Sigmoid colon (tissue), 6 donors: ENCODE measurements at regions not wholly inside any gene's neighbourhood (a gene's known extent, or its start where the extent isn't known, plus 50 kb on each side); places are given as distances from the start of the nearest gene placed in this dataset.

ENCODE experiments used
- DNase-seq: peaks from one replicate; pipeline ENCODE4 v3.0.0-alpha.2; 2019
- H3K27ac ChIP-seq, 4 donors: fragments of 200-600 bp; sonication (generic); one replicate each; pipeline ENCODE4 v1.5.1; 2016 to 2019; ENCODE audit warnings: mild to moderate bottlenecking in 1 of 4
- H3K27me3 ChIP-seq, 3 donors: fragments of 200-600 bp; sonication (generic); one replicate each; pipeline ENCODE4 v1.5.1; 2019; ENCODE audit warnings: mild to moderate bottlenecking in 1 of 3
- H3K36me3 ChIP-seq, 4 donors: fragments of 200-600 bp; sonication (generic); one replicate each; pipeline ENCODE4 v1.5.1; 2016 to 2019
- H3K4me1 ChIP-seq, 4 donors: fragments of 200-600 bp; sonication (generic); one replicate each; pipeline ENCODE4 v1.5.1; 2017 to 2019
- H3K4me3 ChIP-seq, 4 donors: fragments of 200-600 bp; sonication (generic); one replicate each; pipeline ENCODE4 v1.5.1; 2017 to 2019; ENCODE audit warnings: mild to moderate bottlenecking in 2 of 4, moderate library complexity in 1 of 4
- H3K9me3 ChIP-seq, 4 donors: fragments of 200-600 bp in 3 of 4; sonication (generic) in 3 of 4; one replicate each; pipeline versions ENCODE4 v1.5.1 to v1.6.1; 2013 to 2019
- CTCF ChIP-seq, 4 experiments: fragments of 450-650 bp in 3 of 4; fragments of 200-600 bp in 1 of 4; IDR thresholded peaks; one replicate each; pipeline ENCODE4 v1.5.1; 2016 to 2019; ENCODE audit warnings: antibody characterized with exemption in 4 of 4, mild to moderate bottlenecking in 3 of 4, moderate library complexity in 2 of 4
- EP300 ChIP-seq, 4 donors: sonication (generic); formaldehyde crosslinking; IDR thresholded peaks; one replicate each; pipeline ENCODE4 v1.6.1; 2017; ENCODE audit warnings: antibody characterized with exemption in 4 of 4
- POLR2A ChIP-seq, 2 donors: fragments of 450-650 bp; IDR thresholded peaks; one replicate each; pipeline ENCODE4 v1.6.1; 2016; ENCODE audit warnings: antibody characterized with exemption in 2 of 2, mild to moderate bottlenecking in 2 of 2, moderate library complexity in 2 of 2
- POLR2AphosphoS5 ChIP-seq, 4 donors: sonication (generic); formaldehyde crosslinking; IDR thresholded peaks; one replicate each; pipeline ENCODE4 v1.6.1; 2017; ENCODE audit warnings: antibody characterized with exemption in 4 of 4
- WGBS, 2 donors: extraction: QIAGEN DNeasy Blood & Tissue Kit; methylation state at CpG; one replicate each; pipeline ENCODE4 v1.1.7; 2013; 5-methylcytosine and 5-hydroxymethylcytosine counted together
- intact Hi-C: fragments of 100-400 bp; cut with DNase I; formaldehyde crosslinking; loops from one replicate; pipeline ENCODE4 v1.15.1; 2023
- donor health status: healthy with polysubstance abuse.
- donor health status: healthy.

- H3K27ac ChIP-seq = no peak overlapping the region
- no peak for DNase-seq
- no peaks in the 10 kb centered on the region for H3K36me3 ChIP-seq
- TF ChIP-seq CTCF (IDR thresholded peaks at IDR 0.05) (no peak), POLR2A (IDR thresholded peaks at IDR 0.05) (no peak), POLR2AphosphoS5 (IDR thresholded peaks at IDR 0.05) (no peak), EP300 (IDR thresholded peaks at IDR 0.05) (no peak)
- H3K9me3 ChIP-seq = no peaks in the 10 kb centered on the region
- no peaks in the 10 kb centered on the region for H3K27me3 ChIP-seq
- whole genome bisulfite sequencing, 2 donors = 86 to 92% methylated on average over 5 of the region's 5 CpGs
- H3K4me3 ChIP-seq = no peak overlapping the region
- intact Hi-C loops = no loop called here
- H3K4me1 ChIP-seq = no peaks in the 10 kb centered on the region
Observed at GRCh38 chr6:40726853-40727252, 139.7 kb upstream of the LRFN2 start.

- DNase-seq = no peak
- no peak for TF ChIP-seq CTCF (IDR thresholded peaks at IDR 0.05)
- TF ChIP-seq POLR2A (IDR thresholded peaks at IDR 0.05) = no peak
- no peak for TF ChIP-seq EP300 (IDR thresholded peaks at IDR 0.05)
- no peak for TF ChIP-seq POLR2AphosphoS5 (IDR thresholded peaks at IDR 0.05)
- WGBS, 2 donors = 91 to 92% methylated on average over 2 of the region's 2 CpGs
- intact Hi-C loops = no loop called here
- Histone ChIP-seq H3K4me1 (peaks cover 0 to 2% (median 1%) of the 10 kb centered on the region in 4 donors), H3K36me3 (no peaks in the 10 kb centered on the region), H3K27me3 (no peaks in the 10 kb centered on the region), H3K9me3 (no peaks in the 10 kb centered on the region), H3K27ac (no peak overlapping the region), H3K4me3 (no peak overlapping the region)
Observed at GRCh38 chr6:40725390-40725789, 138.2 kb upstream of the LRFN2 start.

- Histone ChIP-seq H3K27ac (no peak overlapping the region), H3K4me3 (no peak overlapping the region), H3K27me3 (no peaks in the 10 kb centered on the region), H3K9me3 (no peaks in the 10 kb centered on the region), H3K4me1 (peaks cover 0 to 7% (median 6%) of the 10 kb centered on the region in 4 donors), H3K36me3 (no peaks in the 10 kb centered on the region)
- DNase-seq = no peak
- WGBS, 2 donors = 76 to 80% methylated on average over 3 of the region's 3 CpGs
- TF ChIP-seq POLR2A (IDR thresholded peaks at IDR 0.05) (no peak), POLR2AphosphoS5 (IDR thresholded peaks at IDR 0.05) (no peak), CTCF (IDR thresholded peaks at IDR 0.05) (no peak), EP300 (IDR thresholded peaks at IDR 0.05) (no peak)
- intact Hi-C loops = no loop called here
Observed at GRCh38 chr6:40724886-40725285, 137.7 kb upstream of the LRFN2 start.

- intact Hi-C loops = no loop called here
- Histone ChIP-seq H3K4me1 (peaks cover 0 to 14% (median 13%) of the 10 kb centered on the region in 4 donors), H3K27ac (no peak overlapping the region), H3K36me3 (no peaks in the 10 kb centered on the region), H3K4me3 (no peak overlapping the region), H3K9me3 (no peaks in the 10 kb centered on the region), H3K27me3 (no peaks in the 10 kb centered on the region)
- DNase-seq = no peak
- WGBS, 2 donors = 73 to 79% methylated on average over 5 of the region's 5 CpGs
- no peak for TF ChIP-seq POLR2AphosphoS5 (IDR thresholded peaks at IDR 0.05)
- TF ChIP-seq EP300 (IDR thresholded peaks at IDR 0.05) = no peak
- TF ChIP-seq CTCF (IDR thresholded peaks at IDR 0.05) = no peak
- no peak for TF ChIP-seq POLR2A (IDR thresholded peaks at IDR 0.05)
Observed at GRCh38 chr6:40723967-40724366, 136.8 kb upstream of the LRFN2 start.

- Histone ChIP-seq H3K4me1 (peaks cover 0 to 14% (median 13%) of the 10 kb centered on the region in 4 donors), H3K27ac (no peak overlapping the region), H3K9me3 (no peaks in the 10 kb centered on the region), H3K27me3 (no peaks in the 10 kb centered on the region), H3K36me3 (no peaks in the 10 kb centered on the region), H3K4me3 (no peak overlapping the region)
- DNase-seq = no peak
- 21 to 52% methylated on average over 3 of the region's 3 CpGs for WGBS, 2 donors
- intact Hi-C loops = no loop called here
- TF ChIP-seq CTCF (IDR thresholded peaks at IDR 0.05) (no peak), POLR2AphosphoS5 (IDR thresholded peaks at IDR 0.05) (no peak), POLR2A (IDR thresholded peaks at IDR 0.05) (no peak), EP300 (IDR thresholded peaks at IDR 0.05) (no peak)
Observed at GRCh38 chr6:40722553-40723258, 135.5 kb upstream of the LRFN2 start.
